GM23338 (cell line): ENCODE measurements at regions not wholly inside any gene's neighbourhood (a gene's known extent, or its start where the extent isn't known, plus 50 kb on each side); places are given as distances from the start of the nearest gene placed in this dataset.
A peak's percentile ranks its signal among the peaks of the same experiment; 100 is the strongest.

ENCODE experiments used
- ATAC-seq: fragments of 200-7000 bp; cut with Tn5 transposase; 3 replicates; pipeline ENCODE4 v1.9.1; 2020
- DNase-seq: peaks from one replicate; pipeline ENCODE4 v3.0.0-alpha.2; 2015; ENCODE audit warnings: low spot score
- H2AFZ ChIP-seq: fragments of 200-600 bp; sonication (generic); 2 replicates; pipeline ENCODE4 v1.8.0; 2016; ENCODE audit warnings: antibody characterized with exemption, mild to moderate bottlenecking, moderate library complexity
- H3F3A ChIP-seq: fragments of 200-600 bp; sonication (generic); replicated peaks from 2 replicates; pipeline ENCODE4 v1.8.0; 2017; ENCODE audit warnings: antibody characterized with exemption, mixed run types, low read depth
- H3K27ac ChIP-seq: fragments of 200-600 bp; sonication (generic); 2 replicates; pipeline ENCODE4 v1.6.1; 2016; ENCODE audit warnings: low read depth
- H3K27me3 ChIP-seq: fragments of 200-600 bp; sonication (generic); 2 replicates; pipeline ENCODE4 v1.8.0; 2016; ENCODE audit warnings: mild to moderate bottlenecking, mixed run types, moderate library complexity; ENCODE audit not compliant: insufficient read depth
- H3K36me3 ChIP-seq: fragments of 200-600 bp; sonication (generic); 2 replicates; pipeline ENCODE4 v1.8.0; 2016; ENCODE audit warnings: mild to moderate bottlenecking; ENCODE audit not compliant: insufficient read depth
- H3K4me1 ChIP-seq: fragments of 200-600 bp; sonication (generic); 2 replicates; pipeline ENCODE4 v1.8.0; 2016; ENCODE audit warnings: mild to moderate bottlenecking, moderate library complexity; ENCODE audit not compliant: insufficient read depth
- H3K4me2 ChIP-seq: fragments of 200-600 bp; sonication (generic); 2 replicates; pipeline ENCODE4 v1.7.1; 2017; ENCODE audit warnings: mixed run types
- H3K4me3 ChIP-seq: fragments of 200-600 bp; sonication (generic); 2 replicates; pipeline ENCODE4 v1.6.1; 2016; ENCODE audit warnings: mixed run types
- H3K79me2 ChIP-seq: fragments of 200-600 bp; sonication (generic); replicated peaks from 2 replicates; pipeline ENCODE4 v1.8.0; 2017; ENCODE audit warnings: mild to moderate bottlenecking; ENCODE audit not compliant: insufficient read depth
- H3K9me2 ChIP-seq: fragments of 200-600 bp; sonication (generic); 2 replicates; pipeline ENCODE4 v1.8.0; 2017; ENCODE audit not compliant: insufficient read depth
- H4K20me1 ChIP-seq: fragments of 200-600 bp; sonication (generic); replicated peaks from 2 replicates; pipeline ENCODE4 v1.8.0; 2017; ENCODE audit warnings: mild to moderate bottlenecking; ENCODE audit not compliant: insufficient read depth
- H3K27ac Mint-ChIP-seq: 2 replicates; pipeline ENCODE4 v1.8.0; 2020; ENCODE audit warnings: inconsistent platforms, mild to moderate bottlenecking, moderate library complexity, mixed read lengths
- H3K27me3 Mint-ChIP-seq: 3 replicates; pipeline ENCODE4 v1.8.0; 2022; ENCODE audit warnings: low read depth, mild to moderate bottlenecking, moderate library complexity, mixed read lengths, inconsistent platforms; ENCODE audit not compliant: insufficient read depth, poor library complexity
- H3K36me3 Mint-ChIP-seq: 3 replicates; pipeline ENCODE4 v1.8.0; 2021; ENCODE audit warnings: low read depth, mild to moderate bottlenecking, inconsistent platforms, moderate library complexity, mixed read lengths
- H3K4me1 Mint-ChIP-seq: 3 replicates; pipeline ENCODE4 v1.8.0; 2020; ENCODE audit warnings: mild to moderate bottlenecking, inconsistent platforms, mixed read lengths
- H3K4me3 Mint-ChIP-seq: 3 replicates; pipeline ENCODE4 v1.8.0; 2021; ENCODE audit warnings: moderate library complexity, mild to moderate bottlenecking, inconsistent platforms, mixed read lengths
- H3K9me3 Mint-ChIP-seq: 3 replicates; pipeline ENCODE4 v1.8.0; 2020; ENCODE audit warnings: moderate library complexity, mild to moderate bottlenecking, inconsistent platforms, mixed read lengths
- CREB1 ChIP-seq: fragments of 250-450 bp; sonication (Bioruptor Pico); IDR thresholded peaks from 2 replicates; pipeline ENCODE4 v1.5.0; 2020; ENCODE audit warnings: low read depth, mild to moderate bottlenecking, moderate library complexity
- ETS1 ChIP-seq: IDR thresholded peaks from 2 replicates; pipeline ENCODE4 v1.6.1; 2016; ENCODE audit warnings: antibody characterized with exemption
- EZH2phosphoT487 ChIP-seq: fragments of 200-600 bp; sonication (generic); IDR thresholded peaks from one replicate; pipeline ENCODE4 v1.8.1; 2018; ENCODE audit warnings: antibody characterized with exemption; ENCODE audit not compliant: unreplicated experiment
- JUNB ChIP-seq: IDR thresholded peaks from one replicate; pipeline ENCODE4 v1.6.1; 2016; ENCODE audit warnings: antibody characterized with exemption; ENCODE audit not compliant: unreplicated experiment
- NANOG ChIP-seq: IDR thresholded peaks from 2 replicates; pipeline ENCODE4 v1.6.1; 2016; ENCODE audit warnings: antibody characterized with exemption, borderline replicate concordance
- POLR2AphosphoS5 ChIP-seq: IDR thresholded peaks from 2 replicates; pipeline ENCODE4 v1.6.1; 2016; ENCODE audit warnings: antibody characterized with exemption, low read depth
- STAT1 ChIP-seq: IDR thresholded peaks from one replicate; pipeline ENCODE4 v1.6.1; 2016; ENCODE audit warnings: antibody characterized with exemption; ENCODE audit not compliant: unreplicated experiment
- ZNF114 ChIP-seq: fragments of 250-450 bp; sonication (Bioruptor Pico); IDR thresholded peaks from 2 replicates; pipeline ENCODE4 v1.5.0; 2020; ENCODE audit warnings: mild to moderate bottlenecking, moderate library complexity
- ZNF331 ChIP-seq: fragments of 250-450 bp; sonication (Bioruptor Pico); IDR thresholded peaks from 2 replicates; pipeline ENCODE4 v1.5.0; 2020; ENCODE audit warnings: low read depth, mild to moderate bottlenecking, moderate library complexity
- TF ChIP-seq, protein P1 (sequence below), 2 experiments: fragments of 200-600 bp in 1 of 2; sonication (generic) in 1 of 2; conservative IDR thresholded peaks; 2 replicates each; pipeline versions ENCODE4 v1.5.1 to v1.6.1; 2016 to 2017; ENCODE audit warnings: antibody characterized with exemption in 2 of 2, low read depth in 2 of 2, mild to moderate bottlenecking in 2 of 2, moderate library complexity in 1 of 2
- TF ChIP-seq, protein P2 (sequence below): fragments of 250-450 bp; sonication (Bioruptor Pico); IDR thresholded peaks from 2 replicates; pipeline ENCODE4 v1.5.0; 2020; ENCODE audit warnings: mild to moderate bottlenecking, moderate library complexity

GRCh38 chr3:177571944-177572315, 374.6 kb upstream of the TBL1XR1 start (continued):
- TF ChIP-seq, protein P1, sequence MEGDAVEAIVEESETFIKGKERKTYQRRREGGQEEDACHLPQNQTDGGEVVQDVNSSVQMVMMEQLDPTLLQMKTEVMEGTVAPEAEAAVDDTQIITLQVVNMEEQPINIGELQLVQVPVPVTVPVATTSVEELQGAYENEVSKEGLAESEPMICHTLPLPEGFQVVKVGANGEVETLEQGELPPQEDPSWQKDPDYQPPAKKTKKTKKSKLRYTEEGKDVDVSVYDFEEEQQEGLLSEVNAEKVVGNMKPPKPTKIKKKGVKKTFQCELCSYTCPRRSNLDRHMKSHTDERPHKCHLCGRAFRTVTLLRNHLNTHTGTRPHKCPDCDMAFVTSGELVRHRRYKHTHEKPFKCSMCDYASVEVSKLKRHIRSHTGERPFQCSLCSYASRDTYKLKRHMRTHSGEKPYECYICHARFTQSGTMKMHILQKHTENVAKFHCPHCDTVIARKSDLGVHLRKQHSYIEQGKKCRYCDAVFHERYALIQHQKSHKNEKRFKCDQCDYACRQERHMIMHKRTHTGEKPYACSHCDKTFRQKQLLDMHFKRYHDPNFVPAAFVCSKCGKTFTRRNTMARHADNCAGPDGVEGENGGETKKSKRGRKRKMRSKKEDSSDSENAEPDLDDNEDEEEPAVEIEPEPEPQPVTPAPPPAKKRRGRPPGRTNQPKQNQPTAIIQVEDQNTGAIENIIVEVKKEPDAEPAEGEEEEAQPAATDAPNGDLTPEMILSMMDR (conservative IDR thresholded peaks at IDR 0.05; ENCODE audit: low read depth in 2 of 2): no peak
- TF ChIP-seq NANOG (no peak), CREB1 (CRISPR knock-in tag) (no peak), EZH2phosphoT487 (no peak), ETS1 (no peak), ZNF331 (CRISPR knock-in tag) (no peak), ZNF114 (CRISPR knock-in tag) (no peak)

DNA sequence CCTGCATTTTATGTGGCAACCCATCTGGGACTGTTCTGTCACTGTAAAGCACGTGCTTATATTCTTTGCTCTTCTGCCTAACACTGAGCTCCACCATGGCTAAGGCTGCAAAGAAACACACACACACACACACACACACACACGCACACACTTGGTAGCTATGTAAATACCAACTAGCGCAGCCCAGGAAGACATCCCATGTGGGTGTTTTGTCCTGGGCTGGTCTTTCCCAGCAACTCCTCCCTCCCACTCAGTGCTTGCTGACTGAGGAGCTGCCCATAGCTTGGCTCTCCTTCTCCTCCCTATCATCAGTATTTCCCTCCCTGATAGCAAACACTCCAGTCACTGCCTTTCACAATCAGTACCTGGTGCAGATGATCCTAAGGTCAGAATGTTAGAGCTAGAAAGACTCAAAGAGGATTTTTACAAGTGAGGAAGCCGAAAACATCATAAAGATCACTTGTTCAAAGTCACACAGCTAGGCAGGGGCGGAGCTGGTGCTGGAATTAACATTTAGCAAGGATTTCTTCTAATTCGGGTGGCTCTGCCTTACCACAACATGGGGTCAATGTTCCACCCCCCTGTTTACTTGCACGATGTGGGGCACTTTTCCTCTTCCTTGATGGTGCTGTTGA, 377.1 kb upstream of the TBL1XR1 start:
- DNase-seq (peak; percentile 44), ATAC-seq (peak; percentile 89)
- Mint-ChIP-seq H3K4me1 (peaks cover 40% of the 10 kb centered on the region), H3K4me3 (no peak overlapping the region), H3K36me3 (peaks cover 10% of the 10 kb centered on the region), H3K27me3 (no peaks in the 10 kb centered on the region), H3K27ac (no peak overlapping the region), H3K9me3 (no peaks in the 10 kb centered on the region; the same call in 2 of the 3 replicates)
- Histone ChIP-seq H4K20me1 (no peaks in the 10 kb centered on the region), H3K27ac (no peak overlapping the region), H3F3A (no peaks in the 10 kb centered on the region), H3K27me3 (no peaks in the 10 kb centered on the region), H3K79me2 (no peaks in the 10 kb centered on the region), H3K4me3 (no peak overlapping the region), H3K4me2 (no peak overlapping the region; the same call in 1 of the 2 replicates), H3K4me1 (peaks cover 13% of the 10 kb centered on the region), H2AFZ (peak overlapping the region; percentile 96), H3K9me2 (peaks cover 22% of the 10 kb centered on the region; the same call in 1 of the 2 replicates), H3K36me3 (no peaks in the 10 kb centered on the region)
- TF ChIP-seq JUNB: no peak
- TF ChIP-seq, protein P2, sequence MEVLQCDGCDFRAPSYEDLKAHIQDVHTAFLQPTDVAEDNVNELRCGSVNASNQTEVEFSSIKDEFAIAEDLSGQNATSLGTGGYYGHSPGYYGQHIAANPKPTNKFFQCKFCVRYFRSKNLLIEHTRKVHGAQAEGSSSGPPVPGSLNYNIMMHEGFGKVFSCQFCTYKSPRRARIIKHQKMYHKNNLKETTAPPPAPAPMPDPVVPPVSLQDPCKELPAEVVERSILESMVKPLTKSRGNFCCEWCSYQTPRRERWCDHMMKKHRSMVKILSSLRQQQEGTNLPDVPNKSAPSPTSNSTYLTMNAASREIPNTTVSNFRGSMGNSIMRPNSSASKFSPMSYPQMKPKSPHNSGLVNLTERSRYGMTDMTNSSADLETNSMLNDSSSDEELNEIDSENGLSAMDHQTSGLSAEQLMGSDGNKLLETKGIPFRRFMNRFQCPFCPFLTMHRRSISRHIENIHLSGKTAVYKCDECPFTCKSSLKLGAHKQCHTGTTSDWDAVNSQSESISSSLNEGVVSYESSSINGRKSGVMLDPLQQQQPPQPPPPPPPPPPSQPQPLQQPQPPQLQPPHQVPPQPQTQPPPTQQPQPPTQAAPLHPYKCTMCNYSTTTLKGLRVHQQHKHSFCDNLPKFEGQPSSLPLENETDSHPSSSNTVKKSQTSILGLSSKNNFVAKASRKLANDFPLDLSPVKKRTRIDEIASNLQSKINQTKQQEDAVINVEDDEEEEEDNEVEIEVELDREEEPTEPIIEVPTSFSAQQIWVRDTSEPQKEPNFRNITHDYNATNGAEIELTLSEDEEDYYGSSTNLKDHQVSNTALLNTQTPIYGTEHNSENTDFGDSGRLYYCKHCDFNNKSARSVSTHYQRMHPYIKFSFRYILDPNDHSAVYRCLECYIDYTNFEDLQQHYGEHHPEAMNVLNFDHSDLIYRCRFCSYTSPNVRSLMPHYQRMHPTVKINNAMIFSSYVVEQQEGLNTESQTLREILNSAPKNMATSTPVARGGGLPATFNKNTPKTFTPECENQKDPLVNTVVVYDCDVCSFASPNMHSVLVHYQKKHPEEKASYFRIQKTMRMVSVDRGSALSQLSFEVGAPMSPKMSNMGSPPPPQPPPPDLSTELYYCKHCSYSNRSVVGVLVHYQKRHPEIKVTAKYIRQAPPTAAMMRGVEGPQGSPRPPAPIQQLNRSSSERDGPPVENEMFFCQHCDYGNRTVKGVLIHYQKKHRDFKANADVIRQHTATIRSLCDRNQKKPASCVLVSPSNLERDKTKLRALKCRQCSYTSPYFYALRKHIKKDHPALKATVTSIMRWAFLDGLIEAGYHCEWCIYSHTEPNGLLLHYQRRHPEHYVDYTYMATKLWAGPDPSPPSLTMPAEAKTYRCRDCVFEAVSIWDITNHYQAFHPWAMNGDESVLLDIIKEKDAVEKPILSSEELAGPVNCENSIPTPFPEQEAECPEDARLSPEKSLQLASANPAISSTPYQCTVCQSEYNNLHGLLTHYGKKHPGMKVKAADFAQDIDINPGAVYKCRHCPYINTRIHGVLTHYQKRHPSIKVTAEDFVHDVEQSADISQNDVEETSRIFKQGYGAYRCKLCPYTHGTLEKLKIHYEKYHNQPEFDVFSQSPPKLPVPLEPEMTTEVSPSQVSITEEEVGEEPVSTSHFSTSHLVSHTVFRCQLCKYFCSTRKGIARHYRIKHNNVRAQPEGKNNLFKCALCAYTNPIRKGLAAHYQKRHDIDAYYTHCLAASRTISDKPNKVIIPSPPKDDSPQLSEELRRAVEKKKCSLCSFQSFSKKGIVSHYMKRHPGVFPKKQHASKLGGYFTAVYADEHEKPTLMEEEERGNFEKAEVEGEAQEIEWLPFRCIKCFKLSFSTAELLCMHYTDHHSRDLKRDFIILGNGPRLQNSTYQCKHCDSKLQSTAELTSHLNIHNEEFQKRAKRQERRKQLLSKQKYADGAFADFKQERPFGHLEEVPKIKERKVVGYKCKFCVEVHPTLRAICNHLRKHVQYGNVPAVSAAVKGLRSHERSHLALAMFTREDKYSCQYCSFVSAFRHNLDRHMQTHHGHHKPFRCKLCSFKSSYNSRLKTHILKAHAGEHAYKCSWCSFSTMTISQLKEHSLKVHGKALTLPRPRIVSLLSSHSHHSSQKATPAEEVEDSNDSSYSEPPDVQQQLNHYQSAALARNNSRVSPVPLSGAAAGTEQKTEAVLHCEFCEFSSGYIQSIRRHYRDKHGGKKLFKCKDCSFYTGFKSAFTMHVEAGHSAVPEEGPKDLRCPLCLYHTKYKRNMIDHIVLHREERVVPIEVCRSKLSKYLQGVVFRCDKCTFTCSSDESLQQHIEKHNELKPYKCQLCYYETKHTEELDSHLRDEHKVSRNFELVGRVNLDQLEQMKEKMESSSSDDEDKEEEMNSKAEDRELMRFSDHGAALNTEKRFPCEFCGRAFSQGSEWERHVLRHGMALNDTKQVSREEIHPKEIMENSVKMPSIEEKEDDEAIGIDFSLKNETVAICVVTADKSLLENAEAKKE (CRISPR knock-in tag): 0 out of 2 replicates have a peak, but pooled peaks have one; percentile 7
- no peak for TF ChIP-seq STAT1
- no peak for TF ChIP-seq ETS1
- TF ChIP-seq POLR2AphosphoS5: no peak
- 0 out of 2 replicates have a peak, but pooled peaks have one; percentile 9 for TF ChIP-seq CREB1 (CRISPR knock-in tag)
- TF ChIP-seq ZNF331 (CRISPR knock-in tag): no peak
- no peak for TF ChIP-seq NANOG
- no peak for TF ChIP-seq EZH2phosphoT487
- TF ChIP-seq, protein P1 (conservative IDR thresholded peaks at IDR 0.05; ENCODE audit: low read depth in 2 of 2): no peak
